HG02623 (cell line): ENCODE measurements at regions not wholly inside any gene's neighbourhood (a gene's known extent, or its start where the extent isn't known, plus 50 kb on each side); places are given as distances from the start of the nearest gene placed in this dataset.

Experiments
- ATAC-seq: cut with Tn5 transposase; IDR thresholded peaks from one replicate; pipeline ENCODE4 v1.9.1; 2021; ENCODE audit warnings: moderate library complexity; ENCODE audit not compliant: unreplicated experiment

DNA sequence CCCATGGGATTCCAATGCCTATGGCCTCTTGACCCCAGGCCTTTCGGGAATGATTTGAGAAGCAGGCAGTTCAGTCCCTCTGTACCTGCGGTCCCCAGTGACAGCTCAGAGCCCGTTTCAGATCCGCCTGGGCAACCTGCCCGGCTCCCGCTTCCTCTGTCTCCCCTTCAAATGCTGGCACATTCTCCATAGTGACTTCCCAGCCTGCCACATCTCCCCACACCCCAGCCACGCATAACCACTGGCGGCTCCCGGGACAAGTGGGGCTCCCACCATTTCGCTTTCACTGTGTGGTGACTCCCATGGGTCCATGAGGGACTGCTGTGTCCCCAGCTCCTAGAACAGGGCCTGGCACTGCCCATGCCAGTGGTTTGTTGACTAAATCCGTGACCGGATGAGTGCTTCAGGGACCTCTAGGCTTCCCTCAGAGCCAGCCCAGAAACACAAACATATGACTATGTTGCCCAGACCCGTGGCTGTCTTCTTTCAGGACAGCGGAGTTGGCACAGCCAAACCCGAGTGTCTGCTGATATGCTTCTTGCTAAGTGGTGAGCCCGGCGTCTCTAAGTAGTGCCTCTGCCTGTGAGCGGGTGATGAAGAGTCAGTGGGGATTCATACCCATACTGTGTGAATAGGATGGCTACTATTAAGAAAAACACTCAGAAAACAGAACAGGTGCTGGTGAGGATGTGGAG lies 91.2 kb downstream of the GLI2 start:
- no peak for ATAC-seq

DNA sequence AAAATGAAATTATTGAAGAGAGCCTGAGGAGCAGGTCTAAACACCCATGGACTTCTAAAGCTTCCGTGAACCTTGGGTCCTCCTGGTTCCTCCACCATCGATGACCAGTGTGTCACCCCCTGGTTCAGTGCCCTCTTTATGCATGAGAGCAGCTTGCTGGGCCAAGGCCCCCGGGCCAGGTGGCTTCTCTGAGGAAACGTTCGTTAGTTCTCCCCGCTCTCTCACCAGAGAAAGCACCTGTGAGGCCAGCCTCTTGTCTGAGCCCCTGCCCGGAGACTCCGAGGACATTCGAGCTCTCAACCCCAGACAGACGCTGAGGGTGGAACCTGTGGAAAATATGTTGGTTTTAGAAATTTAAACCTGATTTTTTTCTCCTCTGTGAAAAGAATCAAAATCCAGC lies 92.4 kb downstream of the GLI2 start:
- no peak for ATAC-seq

DNA sequence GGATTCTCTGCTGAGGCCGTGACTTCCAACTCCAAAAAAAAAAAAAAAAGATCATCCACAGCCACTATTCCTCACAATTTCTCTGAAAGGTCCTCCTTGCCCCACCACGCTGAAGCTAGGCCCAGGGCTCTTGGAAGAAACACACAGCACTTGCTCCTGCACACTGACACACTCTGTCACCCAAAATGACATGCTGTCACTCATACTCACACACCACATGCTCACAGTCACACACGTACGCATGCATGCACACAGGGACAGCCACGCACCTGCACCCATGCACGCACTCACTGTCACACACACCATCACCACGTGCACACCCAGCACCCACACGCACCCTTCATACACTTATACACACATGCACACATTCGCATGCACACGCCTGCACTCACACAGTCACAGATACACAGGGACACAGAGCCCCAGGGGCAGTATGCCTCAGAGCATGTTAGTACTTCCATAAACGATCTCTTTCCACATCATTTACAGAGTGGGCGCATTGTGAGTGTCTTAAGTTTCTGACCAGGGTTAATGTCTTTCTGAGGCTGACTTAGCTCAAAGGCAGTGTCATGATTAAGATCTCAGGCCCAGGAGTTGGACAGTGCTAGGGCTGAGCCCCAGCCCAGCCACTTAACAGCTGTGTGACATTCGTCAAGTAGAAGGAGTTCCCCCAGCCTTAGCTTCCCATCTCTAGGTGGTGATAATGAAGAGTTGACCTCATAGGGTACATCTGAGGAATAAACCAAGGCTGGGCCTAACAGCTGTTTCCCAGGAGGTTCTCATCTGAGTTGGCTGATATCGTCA lies 93.4 kb downstream of the GLI2 start:
- no peak for ATAC-seq

DNA sequence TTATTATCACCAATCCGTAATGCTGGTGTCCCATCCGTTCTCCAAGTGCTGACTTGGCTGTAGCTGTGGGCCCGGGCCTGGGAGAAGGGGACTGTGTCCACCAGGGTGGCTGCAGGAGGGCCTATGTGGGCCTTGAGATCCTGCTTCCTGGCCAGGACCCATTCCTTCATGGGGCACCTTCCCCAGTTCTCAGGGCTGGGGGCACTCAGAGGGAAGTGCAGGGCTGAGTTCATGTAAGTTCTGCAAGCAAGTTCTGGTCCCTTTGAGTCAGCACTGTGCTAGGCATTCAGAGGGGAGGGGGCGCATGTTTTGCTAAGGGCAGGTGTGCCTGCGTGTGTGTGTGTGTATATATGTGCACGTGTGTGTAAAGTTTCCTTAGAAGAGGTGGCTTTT lies 94.0 kb downstream of the GLI2 start:
- ATAC-seq: no peak

DNA sequence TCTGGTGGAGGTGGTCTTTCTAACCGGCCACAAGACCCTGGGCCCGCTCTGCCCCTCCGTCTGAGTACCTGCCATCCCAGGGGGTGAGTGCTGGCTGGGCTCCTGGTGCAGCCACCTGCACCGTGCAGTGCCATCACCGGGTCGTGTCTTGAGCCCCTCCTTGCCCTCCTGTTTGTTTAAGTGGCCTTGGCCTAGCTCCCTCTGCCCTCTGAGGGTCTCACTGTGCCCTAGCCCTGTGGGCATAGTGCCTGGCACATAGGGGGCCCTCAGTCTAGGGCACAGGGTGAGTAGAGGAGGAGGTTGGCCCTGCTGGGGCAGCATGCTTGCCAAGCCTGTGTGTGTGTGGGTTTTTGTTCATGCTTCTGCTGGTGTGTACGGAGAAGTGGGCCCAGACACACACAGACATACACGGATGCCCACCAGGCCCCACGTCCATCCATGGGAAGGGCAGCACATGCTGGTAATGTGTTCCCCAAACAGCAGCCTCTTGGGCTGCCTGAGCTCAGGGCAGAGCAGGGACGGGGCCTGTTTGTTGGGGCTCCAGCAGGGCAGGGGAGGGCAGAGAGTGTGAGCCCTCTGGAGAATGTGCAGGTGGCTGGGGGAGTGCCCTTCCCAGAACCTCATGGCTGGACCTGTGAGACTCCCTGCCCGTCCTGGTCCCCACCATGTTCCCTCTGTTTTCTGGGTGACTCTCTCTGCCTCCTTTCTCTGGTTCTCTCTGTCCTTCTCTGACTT lies 94.6 kb downstream of the GLI2 start:
- no peak for ATAC-seq

DNA sequence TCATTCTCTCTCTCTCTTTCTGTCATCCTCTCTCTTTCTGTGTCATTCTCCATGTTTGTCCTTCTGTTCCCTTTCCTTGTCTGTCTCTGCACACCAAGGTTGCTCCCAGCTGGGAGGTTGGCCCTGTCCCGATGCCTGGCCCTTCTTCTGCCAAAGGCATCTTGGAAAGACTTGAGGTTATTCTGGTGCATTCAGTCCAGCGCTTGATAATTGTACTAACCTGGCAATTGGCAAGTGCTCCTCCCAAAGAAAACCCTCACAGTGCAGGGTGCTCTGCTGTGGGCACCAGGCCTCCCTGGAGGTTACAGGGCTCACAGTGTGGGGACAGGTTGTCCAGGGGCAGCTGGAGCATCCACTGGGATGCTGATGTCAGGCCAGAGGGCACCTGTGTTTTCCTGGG lies 95.4 kb downstream of the GLI2 start:
- no peak for ATAC-seq

DNA sequence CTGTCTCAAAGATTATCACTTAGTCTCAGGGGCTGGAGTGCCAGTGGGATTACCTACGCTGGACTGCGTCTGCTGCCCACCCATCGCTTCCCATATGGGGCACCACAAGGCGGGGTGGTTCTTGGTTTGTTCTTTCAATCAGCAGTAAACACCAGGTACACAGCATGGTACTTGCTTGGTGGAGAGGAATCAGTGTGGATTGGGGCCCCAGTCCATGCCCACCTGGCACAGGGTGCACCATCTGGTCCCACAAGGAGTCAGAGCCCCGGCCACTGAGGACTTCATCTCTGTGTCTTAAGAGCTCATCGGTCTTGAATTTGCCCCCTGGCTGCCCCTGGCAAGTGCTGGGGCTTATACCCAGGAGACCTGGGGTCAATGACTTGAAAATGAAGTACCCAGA lies 96.2 kb downstream of the GLI2 start:
- no peak for ATAC-seq

DNA sequence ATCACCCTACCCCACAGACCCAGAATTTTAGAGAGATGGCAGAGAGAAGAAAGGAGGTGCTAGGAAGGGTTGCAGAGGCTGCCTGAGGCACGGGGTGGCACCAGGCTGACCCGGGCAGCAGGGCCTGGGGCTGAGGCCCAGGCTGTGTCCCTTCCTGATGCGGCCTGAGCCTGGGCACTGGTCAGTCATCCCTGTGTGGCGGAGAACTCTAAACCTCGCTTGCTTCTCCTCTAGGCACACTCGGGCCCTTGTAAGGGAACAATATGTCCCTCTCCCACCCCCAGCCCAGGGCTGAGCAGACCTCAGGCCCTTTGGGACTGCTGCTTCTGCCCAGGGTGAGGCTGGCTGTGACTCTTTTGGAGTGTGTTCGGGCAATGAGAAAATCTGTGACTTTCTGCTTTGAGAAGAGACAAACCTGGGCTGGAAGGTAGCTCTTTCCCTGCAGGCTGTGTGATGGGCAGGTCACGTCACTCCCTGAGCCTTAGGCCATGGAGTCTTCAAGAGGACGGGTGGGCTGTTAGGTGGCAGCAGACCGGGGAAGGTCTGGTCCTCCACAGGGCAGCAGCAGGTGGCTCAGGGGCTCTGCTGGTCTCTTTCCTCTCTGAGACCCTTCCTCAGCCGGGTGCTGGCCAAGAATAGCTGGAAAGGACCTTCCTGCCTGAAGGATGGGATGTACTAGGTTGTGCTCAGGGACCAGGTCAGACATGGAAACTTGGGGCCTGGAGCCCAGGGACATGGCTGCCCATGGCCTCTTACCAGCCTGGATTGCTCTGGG lies 96.8 kb downstream of the GLI2 start:
- no peak for ATAC-seq

DNA sequence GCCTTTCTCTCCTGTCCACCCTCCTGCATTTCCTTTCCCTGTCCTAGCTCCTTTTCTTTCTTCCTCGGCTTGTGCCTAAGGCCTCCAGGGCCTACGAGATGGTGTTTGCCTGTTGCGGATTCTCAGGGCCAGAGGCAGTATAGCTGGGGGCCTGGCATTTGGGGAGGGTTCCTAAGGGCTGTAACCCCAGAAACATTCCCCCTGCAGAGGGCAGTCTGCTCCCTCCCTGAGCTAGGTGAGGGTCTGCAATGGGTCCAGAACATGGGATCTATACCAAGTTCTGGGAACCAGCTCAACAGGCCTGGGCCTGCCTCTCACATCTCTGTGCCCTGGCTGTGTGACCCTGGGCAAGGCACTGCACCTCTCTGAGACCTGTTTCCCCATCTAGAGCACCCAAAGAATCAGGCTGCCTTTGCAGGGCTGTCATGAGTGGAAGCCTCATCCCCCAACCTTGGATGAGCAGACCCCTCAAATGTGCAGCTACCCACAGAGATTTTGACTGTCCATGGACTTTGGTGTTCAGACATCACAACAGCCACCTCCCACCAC lies 97.5 kb downstream of the GLI2 start:
- ATAC-seq: no peak

DNA sequence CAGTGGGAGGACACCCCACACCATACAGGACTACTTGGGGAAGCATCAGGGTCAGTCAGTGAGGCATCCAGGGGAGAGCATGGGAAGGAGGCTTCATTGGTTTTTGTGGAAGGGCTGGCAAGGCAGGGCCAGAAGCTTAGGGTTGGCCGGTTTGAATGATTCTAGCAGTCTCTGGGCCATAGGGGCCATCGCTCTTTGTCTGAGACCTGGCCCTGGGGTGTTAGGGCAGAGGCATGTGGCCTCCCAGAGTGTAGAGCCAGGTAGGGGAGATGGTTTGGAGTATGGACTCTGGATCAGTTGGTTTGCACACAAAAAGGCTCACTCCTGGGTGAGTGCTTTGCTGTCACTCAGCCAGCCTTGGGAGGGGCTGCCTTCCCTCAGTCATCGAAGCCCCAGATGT lies 98.5 kb downstream of the GLI2 start:
- no peak for ATAC-seq

DNA sequence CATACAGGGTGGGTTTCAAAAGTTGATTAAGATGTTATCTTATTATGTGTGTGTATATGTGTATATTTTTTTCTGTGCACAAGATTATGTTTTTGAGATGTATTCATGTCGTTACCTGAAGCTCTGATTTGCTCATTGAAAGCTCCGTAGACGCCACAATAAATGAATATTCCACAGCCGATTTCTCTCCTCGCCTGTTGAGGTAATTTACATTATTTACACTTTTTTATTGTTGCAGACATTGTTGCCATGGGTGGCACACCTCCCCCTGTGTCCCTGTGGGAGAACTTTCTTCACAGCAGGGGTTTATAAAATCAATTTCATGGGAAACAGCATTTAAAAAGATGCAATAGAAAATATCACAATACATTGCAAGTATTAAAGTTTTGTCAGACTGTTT lies 100.6 kb downstream of the GLI2 start:
- ATAC-seq: no peak

DNA sequence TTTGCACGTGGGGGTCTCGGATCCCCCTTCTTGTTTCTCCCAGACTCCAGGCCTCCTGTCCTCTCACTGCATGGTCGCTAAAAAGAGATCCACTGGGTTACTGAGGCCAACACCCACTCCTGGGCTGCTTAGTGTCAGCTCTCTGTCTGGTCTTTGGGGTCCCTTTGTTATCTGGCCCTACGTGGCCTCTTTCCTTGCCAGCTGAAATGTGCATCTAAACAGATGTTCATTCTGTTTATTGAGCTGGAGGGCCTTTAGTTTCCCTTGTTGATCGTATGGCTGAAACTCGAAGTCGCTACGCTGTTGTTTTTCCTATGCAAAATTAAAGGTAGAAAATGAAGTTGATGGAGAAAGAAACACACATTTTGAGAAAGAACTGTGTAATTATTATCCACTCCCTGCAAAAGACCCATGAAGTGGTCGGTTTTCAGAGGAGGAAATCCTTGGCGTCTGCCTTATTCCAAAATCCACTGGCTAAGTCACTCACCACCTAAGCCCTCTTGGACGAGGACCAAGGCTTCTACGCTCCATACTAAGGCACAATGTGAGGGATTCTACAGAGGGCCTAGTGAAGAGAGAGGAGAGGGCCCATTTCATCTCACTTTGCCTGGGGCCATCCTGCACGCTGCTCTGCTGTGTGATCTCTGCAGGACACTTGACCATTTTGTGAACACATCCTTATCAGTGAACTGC lies 105.3 kb downstream of the GLI2 start:
- ATAC-seq: no peak

DNA sequence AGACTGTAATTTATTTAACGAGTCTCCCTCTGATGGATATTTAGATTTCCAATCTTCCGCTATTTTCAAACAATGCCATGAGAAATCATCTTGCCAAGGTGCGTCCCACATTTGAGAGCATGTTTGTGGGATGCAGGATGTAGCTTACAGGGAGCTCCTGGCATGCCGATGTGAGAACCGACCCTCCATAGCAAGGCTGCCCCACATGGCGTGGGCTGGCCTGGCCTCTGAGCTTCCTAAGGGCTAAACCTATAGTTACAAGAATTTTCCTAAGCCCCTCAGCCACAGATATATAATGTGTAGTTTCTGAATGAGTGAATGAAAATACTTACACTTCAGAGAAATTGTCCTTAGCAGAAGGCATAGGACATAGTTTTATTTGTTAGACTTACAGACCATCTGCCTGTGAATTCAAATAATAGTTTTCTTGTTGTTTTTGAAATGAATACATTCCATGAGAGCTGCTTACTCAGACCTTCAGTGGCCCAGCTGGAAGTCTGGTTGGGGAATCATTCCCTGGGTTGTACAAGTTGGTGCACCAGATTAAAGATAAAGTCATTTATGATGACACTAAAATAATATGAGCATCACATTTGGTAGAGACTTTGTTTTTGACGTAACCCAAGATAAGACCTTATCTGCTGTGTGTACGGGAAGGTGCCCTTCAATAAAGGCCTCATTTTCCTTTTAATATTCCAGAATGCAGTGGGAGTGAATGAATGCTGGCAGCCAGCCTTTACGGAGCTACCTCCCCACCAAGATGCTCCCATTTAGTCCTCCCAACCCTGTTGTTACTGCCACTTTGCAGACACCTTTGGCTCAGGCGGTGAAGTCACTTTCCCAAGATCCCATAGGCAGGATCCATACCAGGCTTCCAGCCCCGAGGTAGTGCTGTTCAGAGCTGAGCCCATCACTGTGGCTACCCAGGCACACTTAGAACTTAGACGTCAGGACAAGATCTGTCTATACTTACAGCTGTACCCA lies 107.1 kb downstream of the GLI2 start:
- ATAC-seq: no peak

DNA sequence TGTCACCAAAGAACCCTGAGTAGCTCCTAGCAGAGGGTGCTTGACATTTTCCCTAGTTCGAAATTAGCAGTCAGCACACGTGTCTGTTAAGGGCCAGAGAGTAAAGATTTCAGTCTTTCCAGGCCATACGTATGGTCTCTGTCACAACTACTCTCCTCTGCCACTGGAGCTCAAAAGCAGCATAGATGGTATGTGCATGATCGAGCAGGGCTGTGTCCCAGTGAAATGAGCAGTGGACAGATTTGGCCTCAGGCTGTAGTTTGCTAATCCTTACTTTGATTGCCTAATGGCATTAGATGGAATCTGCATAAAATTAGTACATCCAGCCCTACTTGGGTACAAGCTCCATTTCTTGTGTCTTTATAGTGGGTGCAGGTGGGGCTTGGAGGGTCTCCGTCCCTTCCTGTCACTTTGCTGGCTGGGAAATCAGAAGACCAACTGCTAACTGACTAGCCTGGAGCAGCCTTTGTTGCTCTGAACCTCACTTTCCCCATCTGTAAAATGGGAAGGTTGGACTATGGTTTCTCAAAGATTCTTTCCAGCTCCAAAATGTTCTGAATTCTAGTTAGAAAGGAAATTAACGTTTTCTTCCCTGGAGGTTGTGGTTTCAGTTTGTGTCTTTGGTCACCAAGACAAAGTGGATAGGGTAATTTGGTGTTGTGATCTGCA lies 108.5 kb downstream of the GLI2 start:
- ATAC-seq: no peak

DNA sequence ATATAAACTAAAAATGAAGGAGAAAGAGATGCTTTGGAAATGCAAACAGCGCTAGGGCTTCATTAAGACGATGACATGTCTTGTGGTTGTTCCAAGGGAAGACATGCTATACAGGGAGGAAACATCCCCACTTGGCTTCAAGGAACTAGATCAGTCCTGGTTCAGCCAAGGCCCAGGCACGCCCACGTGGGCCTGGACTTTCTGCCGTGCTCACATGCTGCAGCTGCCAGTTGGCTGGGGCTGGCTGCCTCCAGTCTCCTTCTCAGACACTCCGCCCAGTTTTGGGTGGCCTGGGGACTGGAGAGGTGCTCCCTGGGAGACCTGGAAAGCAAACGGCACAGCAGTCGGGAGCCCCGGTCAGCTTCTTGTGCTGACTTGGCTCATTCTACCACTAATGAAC lies 109.6 kb downstream of the GLI2 start:
- ATAC-seq: no peak

DNA sequence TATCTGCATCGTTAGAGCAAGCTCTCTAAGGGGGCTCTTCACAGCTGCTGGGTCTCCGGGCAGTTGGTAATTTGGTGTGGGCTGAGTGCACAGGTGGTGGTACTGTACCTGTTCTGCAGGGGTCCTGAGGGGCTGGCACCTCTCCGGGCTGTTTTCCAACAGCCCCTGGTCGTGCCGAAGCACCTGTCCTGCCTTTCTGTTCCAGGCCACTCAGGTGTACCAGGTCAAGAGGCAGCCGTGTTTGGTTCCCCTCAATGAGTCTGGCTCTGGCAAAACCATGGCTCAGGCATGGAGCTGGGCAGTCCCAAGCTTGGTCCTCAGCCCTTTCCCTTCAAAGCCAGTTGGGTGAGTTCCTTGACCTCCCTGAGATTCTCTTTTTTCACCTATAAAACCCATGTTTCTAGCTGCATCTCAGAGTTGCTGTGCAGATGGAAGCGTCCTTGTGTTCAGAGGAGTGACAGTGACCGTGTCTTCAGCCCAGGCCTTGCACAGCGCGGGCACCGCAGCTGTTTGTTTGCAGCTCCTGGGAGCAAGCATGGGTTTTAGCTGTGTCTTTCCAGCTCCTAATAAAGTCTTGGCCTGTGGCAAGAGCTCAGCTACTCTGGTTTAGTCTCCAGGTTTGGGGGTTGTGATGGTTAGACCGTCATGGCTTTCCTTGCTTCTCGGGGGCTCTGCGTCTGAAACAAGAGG lies 110.9 kb downstream of the GLI2 start:
- ATAC-seq: no peak

DNA sequence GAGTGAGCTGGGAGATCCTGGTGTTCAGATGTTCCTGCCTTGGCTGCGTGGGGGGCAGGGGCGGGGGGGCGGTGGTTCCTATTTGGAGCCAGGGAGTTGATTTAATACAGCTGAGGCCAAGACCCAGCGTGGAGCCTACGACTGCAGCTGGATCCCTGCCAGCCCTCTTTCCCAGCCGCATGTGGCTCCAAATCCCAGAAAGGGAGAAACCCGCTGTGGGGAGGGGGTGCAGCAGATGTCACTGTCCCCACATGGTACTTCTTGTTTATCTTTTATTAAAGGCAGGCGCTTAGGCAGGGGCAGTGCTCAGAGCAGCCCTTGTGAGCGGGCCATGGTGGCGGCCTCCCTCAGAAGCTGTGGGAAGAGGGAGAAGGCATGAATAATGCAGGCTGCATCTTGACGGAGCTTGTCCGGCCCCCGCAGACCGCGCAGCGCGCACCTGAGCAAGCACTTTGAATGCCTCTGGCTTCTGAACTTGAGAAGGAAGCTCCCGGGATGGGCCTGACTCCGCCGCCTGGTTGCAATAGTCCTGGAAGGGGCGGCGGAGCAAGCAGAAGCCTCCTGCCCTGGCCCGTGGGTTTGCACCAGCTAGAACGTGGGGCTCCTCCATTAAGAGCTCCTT lies 112.1 kb downstream of the GLI2 start:
- no peak for ATAC-seq

DNA sequence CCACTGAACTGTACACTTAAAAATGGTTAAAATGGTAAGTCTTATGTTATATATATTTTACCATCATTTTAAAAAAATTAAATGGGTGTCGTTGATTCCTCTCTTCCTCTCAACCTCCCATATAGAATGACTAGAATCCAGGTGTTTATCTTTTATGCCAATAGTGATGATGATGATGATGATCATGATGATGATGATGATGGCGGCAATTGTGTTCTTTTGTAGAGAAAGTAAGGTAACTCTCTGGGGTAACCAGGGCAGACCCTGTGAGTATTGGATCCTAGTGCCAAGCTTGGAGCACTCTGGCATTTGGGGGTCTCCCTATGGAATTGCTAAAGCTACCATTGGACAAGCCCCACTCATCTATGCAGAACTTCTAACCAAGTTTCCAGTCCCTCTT lies 113.6 kb downstream of the GLI2 start:
- no peak for ATAC-seq
